CD4-positive, alpha-beta T cell treated with Interleukin-2 at 100 ng/mL for 4 hours (primary cell): ENCODE measurements at regions not wholly inside any gene's neighbourhood (a gene's known extent, or its start where the extent isn't known, plus 50 kb on each side); places are given as distances from the start of the nearest gene placed in this dataset.

Source experiments
- DNase-seq: peaks from one replicate; pipeline ENCODE4 v3.0.0-alpha.2; 2020; ENCODE audit warnings: low spot score

DNA sequence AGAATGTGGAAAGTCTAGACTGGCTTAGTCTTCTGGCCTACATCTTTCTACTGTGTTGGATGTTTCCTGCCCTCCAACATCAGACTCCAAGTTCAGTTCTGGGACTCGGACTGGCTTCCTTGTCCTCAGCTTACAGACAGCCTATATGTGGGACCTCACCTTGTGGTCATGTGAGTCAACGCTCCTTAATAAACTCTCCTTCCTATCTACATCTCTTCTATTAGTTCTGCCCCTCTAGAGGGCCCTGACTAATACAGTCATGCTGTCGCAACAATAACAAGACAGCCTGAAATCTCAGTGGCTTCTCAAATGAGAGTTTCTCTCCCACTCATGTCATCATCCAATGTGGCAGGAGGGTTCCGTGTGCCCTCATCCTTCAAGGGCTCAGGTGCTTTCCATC is 347.8 kb downstream of the MZT1 start:
- no peak for DNase-seq

DNA sequence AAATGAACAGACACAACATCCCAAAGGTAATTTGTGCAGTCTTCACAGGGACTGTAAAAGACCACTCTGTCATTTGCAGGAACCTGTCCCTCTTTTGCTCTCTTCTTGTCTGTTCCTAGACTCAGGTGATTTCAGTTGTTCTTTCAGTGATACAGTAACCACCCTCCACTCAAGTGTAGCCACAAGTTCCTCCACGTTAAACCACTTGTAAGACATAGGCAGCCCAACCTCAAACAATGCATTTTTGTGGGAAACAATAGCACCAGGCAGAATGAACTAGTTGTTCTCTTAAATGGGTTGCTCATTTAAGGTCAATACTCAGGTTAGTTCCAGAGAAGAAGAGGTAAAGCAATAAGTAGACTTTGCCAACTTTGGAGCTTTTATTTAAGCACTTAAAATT is 359.4 kb downstream of the MZT1 start:
- DNase-seq = no peak

DNA sequence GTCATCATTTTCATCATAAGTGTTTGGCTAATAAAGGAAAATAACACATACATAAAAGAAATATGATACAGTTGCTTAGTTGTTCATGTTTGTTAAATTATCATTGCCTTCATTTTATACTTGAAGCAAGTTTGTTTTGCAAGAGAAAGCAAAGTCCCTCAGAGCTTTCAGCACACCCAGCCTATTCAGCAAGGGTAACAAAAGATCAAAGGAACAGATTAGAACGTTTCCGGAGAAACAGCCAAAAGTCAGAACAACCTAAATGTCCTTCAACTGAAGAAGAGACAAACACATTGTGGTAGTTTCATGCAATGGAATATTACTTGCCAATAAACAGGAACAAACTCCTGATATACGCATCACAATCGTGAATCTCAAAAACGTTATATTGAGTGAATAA is 380.7 kb downstream of the MZT1 start:
- no peak for DNase-seq

DNA sequence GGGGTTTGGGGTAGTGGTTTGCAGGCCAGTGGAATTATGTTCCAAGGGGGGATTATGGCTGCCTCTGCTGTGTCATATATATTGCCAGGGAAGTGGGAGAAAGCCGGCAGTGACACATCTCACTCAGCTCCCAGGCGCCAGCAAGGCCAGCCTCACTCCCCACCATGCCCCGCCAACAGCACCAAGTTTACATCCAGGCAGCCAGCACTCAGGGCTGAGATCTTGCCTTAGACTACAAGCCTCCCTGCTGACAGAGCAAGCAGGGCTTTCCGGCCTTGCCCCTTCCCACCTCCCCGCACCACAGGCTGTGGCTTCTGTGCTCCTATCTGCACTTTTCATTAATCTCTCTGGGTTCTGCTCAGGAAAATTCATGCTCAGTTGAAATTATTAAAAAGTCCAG is 385.1 kb downstream of the MZT1 start:
- no peak for DNase-seq

DNA sequence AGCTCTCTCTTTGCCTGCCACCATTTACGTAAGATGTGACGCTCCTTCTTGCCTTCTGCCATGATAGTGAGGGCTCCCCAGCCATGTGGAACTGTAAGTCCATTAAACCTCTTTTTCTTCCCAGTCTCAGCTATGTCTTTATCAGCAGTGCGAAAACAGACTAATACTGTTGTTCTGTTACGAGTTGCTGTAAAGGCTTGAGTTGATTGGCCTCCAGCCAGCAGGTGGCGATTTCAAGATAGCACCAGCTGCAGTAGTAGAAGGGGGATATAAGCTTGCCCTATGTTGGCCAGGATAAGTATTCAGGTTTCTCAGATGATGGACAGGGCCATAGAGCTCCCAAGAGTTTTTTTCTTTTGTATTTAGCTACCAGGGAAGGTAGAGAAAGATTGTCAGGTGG is 385.5 kb downstream of the MZT1 start:
- DNase-seq = no peak

DNA sequence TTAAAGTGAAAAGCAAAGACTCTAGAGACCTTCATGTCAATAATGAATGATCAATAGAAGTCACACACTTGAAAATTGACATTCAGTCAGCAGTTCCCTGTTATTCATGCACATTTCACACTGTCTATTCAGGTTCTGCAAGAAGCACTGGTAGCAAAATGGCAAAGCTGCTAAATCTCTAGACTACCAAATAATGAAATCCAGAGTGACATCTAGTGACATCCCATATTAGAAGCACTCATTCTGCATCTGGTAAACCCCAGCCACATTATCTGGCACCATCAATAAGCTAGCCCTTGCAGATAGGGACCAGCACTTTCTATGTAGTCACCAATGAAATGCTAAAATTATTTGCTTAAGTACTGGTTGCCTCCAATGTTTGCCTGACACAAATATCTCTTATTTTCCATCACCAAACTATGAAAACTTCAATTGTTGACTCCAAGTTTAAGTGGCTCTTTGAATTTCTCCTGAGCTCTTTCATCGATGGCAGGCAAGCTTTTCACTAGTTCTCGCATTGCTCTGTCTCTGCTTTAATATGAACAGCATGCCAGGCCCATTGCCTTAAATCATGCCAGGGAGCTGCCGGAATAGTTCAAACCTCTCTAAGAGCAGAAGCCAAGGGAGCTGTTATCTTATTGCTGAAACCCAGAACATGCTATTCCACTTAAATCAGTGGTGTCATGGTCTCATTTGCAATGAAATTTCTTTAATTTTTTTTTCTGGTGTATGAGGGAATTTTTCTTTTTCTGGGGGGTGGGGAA is 409.9 kb downstream of the MZT1 start:
- DNase-seq = no peak

DNA sequence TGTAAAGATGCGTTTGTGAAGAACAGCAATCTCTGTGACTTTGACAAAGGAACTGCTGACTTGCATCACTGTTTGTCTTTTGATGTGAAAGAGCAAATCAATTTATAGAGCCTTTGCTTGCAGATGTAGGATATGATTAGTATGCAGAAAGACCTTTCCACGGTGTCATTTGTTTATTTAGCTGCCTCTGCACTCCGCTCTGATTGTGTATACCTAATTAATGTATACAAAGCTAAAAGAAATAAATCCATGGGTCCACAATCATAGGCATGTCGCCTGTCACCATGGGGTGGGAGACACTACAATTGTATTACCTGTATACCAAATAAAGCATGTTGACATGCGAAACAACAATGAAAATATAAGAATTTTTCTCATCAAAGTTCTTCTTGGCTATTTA is 410.7 kb downstream of the MZT1 start:
- no peak for DNase-seq

DNA sequence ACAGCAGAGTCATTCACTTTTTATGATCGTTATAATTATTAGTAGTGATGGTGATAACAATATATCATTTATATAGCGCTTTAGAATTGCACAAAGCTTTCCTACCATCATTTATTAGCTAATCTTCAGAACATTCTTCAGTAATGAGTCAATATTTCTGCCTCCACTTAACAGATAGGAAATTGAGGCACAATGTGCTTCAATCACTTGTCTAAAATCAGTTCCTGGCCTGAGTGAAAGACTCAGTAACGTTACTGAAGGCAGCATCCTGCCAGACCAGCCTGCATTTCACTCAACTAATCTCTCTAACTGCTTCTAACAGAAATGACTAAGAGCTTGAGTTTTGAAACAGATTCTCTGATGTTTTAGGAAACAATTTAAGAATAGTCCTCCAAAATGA is 412.1 kb downstream of the MZT1 start:
- no peak for DNase-seq

DNA sequence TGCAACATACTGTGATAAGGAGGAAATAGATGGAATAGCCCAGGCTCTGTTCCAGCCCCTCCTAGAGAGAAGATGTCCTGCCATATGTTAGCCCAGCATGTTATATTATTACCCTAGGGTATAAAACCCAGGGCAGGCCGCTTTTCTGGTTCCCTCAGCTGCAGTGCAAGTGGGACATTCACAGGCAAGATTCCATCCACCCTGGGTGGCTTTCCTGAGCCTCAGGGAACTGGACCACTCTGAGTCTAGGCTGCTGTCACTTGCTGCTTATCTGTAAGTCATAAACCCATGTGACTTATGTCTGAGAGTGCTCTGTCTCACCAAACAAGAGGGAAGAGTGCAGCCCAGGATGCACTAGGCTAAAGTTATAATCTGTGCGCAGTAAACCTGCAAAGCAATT is 413.2 kb downstream of the MZT1 start:
- DNase-seq = no peak

DNA sequence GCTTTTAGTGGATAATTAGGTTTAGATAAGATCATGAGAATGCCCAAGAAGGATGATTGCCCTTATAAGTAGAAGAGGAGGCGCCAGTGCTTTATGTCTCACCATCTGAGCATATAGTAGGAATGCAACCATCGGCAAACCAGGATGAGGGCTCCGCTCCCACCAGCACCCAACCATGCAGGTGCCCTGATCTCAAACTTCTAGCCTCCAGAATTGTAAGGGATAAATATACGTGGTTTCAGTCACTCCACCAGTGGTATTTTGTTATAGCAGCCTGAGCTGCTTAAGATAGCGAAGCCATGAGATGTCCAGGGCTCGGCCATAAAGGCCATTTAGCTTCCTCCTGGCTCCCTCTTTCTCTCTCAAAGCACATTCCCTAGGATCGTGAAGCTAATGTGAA is 413.9 kb downstream of the MZT1 start:
- DNase-seq = no peak

DNA sequence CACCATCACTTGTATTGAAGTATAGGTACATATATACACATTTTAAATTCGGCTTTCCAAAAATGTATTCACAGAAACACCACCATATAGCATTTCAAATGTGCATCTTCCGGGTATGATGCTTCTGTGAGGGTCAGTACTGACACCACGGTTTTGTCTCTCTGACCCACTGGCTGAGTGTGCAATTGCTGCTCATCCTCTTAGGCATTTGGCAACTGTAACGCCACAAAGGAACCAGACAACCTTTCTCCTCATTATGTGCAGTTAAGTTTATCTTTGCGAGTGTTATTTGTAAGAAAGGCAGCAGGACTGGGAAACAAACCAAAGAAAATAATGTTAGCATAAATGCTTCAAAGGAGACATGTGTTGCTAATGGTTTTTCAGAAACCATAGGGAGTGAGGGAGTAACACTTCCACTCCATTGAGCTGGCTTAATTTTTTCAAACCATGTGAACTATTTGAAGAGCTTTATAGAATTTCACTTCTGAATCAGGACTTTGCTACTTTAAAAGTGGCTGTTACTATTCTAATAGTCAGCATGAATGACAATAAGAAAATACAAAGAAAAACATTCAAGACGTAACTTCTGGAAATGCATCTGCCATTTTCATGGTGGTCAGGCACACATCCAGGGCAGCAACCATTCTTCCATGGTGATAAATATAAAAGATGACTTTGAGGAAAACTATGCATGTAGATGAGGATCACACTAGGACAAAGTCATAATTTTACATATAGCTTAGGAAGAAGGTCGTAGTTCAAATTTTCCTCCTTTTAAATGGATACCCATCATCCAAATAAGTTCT is 423.3 kb downstream of the MZT1 start:
- DNase-seq = no peak

DNA sequence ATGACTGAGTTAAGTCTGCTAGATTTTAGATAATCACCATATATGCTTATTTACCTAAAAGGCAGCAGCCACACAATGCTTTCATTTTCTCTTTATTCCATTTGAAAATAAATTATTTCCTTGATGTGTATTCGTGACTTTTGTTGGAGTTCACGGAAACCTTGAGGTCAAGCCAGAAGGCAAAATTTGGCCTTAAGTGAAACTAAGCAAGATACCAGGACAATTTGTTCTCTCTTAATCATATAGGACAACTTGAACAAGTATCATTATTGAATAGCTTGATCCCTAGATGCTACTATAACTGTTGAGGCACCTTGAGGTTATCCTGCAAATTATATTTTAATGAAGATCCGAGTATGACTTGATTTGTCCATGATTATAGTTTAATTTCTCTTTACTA is 429.2 kb upstream of the DACH1 start:
- DNase-seq = no peak

DNA sequence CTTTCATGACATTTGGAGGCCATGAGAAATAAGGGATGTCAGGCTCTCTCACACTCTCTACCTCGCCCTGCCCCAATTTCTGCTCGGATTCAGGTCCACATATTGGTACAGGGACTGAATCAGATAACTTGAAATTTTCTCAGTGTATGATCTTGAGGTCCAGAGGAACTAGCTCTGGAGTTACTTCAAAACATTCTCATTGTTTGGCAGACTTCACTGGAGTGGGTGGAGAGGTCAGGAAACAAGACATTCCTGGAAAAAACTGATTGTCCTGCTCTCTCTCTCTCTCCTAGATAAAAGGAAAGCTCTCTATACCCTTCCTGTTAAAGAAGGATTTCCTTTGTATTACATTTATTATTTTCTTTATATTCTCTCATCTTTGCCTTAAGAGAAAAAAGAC is 428.1 kb upstream of the DACH1 start:
- DNase-seq = no peak

DNA sequence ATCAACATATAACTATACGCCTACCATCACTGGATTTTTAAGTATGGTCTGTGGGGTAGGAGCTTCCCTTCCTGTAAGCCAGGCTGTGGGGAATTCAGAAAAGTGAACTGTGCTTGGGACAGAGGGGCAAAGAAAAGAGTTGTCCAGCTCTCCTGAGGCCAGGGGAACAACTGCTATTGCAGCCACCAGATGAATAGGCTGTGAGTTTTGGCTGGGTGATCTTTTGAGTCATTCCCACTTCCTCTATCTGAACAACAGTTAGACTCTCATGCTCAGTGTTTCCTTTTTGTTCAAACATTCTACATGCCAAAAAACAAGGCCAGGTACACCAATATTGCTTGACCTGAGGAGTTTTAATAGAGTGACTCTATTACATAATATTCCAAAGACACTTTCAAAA is 426.2 kb upstream of the DACH1 start:
- no peak for DNase-seq

DNA sequence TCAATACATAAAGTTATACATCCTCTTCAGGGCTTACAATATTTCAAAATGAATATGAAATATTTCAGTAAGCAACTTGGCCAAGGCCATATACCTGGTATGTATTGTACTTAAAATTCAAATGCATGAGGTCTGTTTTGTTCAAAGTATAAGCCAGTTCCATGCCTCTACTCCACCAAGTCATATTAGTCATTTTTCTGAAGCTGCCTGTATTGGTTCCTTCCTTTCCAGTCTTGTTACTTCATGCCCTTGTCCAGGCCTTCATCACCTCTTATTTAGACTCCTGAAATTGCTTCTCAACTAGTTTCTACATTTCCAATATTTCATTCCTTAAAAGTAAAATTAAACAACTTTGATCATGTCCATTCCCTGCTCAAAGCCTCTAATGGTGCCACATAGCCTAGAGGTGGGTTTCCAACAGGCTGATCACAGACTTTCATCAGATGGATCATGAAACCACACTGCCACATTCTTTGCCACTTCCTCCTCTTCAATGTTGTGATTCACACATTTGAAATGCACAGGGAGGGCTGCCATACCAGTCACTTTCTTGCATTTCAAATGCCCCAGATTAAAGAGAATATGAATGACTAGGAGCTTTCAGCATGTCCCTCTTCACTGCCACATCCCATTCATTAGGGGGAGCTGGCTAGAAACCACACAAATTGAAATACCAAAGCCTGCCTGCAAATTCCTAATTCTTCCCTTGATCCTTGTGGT is 424.1 kb upstream of the DACH1 start:
- no peak for DNase-seq

DNA sequence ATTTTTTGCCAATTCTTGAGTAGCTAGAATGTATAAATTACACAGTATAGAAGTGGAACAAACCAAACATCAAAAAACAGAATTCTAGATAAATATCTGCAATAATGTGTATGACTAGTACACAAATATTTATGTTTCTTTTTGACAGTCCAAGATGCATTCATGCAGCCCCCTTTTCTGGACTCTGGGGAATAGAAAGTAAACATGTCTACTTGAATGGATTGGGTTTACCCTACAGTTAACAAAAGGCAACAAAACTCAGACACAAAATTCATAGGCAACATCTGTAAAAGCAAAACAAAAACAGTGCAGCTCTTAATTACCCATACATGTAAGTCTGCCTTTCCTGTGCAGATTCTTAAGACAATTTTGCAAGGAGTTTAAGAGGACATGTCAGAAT is 419.4 kb upstream of the DACH1 start:
- no peak for DNase-seq

DNA sequence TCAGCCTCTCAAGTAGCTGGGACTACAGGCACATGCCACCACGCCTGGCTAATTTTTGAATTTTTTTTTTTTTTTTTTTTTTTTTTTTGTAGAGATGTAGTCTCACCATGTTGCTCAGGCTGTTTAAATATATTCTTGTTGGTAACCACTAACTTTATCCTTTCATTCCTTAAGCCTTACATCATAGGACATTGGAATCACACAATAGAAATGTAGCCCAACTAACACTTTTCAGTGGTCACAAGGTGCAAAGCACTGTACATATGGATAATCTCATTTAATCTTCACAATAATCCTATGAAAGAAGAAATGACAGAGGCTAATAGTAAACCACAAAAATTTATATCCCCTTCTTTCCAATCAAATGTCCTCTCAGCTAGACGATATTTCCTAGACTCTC is 417.8 kb upstream of the DACH1 start:
- DNase-seq = no peak

DNA sequence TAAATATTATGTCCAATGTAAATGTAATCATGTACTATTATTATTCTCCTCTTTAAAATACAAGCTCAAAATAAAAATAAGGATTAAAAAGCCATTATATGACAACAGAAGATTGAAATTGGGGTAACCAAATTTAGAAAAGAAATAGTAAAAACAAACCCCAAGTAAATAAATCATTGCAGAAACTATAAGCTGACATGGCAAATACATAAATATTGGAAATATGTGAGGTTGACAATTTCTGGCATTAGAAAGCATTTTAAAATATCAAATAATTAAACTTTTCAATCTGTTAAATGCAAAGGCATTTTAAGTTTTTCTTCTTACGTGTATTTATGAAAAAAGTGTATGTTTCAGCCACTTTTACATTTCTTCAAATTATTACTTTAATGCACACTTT is 394.7 kb upstream of the DACH1 start:
- DNase-seq = no peak

DNA sequence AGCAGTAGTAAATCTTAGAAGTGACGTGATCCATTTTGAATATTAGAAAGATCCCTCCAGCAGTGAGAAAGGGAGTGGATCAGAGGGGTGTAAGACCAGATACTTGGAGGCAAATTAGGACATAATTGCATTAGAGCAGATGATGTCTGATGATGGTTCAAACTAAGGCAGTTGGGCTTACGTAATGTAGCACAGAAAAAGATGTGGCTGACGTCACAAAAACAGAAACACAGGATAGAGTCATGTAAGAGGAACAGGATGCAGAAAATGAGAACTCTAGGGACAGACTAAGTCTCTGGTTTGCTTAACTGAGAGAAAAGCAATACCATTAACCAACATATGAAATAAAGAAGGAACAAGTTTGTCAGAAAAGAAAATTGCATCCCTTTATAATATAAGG is 392.5 kb upstream of the DACH1 start:
- no peak for DNase-seq

DNA sequence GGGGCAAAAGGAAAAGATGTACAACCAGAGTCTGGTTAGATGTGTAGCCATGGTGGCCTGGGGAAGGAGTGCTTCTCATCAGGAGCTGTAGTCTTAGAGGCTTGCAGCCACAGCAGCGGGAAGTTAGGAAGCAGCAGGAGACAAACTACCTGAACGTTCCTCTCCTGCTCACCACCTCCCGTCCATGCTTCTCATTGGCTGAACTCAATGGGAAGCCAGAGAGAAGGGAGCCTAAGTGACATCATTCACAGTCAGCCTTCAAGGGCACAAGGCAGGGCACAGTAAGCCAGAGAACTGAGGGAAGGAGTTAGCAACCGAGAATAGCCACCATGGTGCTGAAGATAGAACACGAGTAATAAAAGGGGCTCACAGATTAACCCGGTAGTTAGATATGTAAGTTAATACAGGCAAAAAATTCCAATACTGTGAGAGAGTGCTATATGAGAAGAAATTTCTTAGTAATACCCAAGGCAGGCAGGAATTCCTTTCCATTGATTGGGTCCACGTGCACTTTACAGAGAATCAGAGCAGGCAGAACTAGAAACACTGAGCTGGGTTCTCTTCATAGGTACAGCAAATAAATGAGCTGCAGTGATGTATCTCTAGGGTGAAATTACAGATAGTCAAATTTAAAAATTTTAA is 391.5 kb upstream of the DACH1 start:
- no peak for DNase-seq

DNA sequence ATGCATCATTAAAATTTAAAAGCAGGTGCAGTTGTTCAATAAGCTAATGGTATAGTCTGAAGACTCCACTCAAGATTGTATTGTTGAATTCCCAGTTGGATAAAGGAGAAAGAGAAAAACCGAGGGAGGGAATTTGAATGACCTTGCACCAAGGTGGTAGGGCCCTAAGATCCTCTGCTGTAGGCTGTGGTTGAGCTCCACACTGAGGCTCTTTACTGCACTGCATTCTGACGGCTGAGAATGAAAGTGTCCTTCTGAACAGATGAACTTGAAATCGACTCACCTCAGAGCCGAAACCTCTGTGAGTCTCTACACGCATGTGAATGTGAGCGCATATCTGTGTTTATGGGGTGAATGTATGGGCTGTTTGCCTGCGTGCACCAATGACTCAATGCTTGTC is 388.9 kb upstream of the DACH1 start:
- DNase-seq = no peak

DNA sequence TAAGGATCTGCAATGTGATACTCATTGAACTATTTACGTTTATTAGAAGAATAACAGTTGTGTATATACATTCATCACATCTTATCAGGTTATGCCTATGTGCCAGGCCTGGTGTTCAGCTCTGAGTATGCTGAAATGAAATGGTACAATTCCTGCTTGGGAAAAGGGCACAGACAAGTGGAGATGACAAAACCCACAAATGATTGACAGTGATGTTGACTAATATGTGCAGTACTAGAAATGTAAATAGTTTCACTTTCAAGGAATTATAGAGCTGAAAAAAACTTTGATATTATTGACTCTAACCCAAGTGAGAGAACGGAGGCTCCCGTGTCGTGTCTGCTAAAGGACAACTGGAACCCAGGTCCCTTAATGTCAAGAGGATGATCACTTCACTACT is 386.8 kb upstream of the DACH1 start:
- no peak for DNase-seq

DNA sequence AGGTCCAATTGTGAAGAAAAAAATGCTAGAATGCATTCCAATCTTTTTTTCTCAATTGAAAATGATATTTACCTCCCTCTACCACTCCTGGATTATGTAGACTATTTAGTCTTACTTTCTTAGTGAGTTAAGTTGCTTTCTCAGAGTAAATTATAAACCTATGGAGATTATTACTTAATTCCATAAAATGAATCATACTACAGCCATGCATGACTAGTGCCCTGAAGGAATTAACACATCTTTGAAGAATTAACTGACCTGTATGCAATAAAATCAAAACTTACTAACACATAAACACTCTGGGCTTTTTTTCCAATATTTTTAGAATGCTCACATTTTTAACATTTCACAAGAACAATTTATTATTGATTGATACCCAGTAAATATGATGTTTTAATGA is 379.4 kb upstream of the DACH1 start:
- no peak for DNase-seq
